Osteocyte (in vitro differentiated cells): ENCODE measurements at regions not wholly inside any gene's neighbourhood (a gene's known extent, or its start where the extent isn't known, plus 50 kb on each side); places are given as distances from the start of the nearest gene placed in this dataset.
"Not testable (repeated sequence)": the region's sequence is repeated elsewhere in the genome, so short reads cannot be mapped to it uniquely, and the experiment has no call there.

Source experiments
- DNase-seq: peaks from one replicate; pipeline ENCODE4 v3.0.0; 2021; ENCODE audit warnings: mixed read lengths; ENCODE audit not compliant: unreplicated experiment; ENCODE audit errors: extremely low spot score
- H3K27ac Mint-ChIP-seq: one replicate; pipeline ENCODE4 v1.8.0; 2021; ENCODE audit warnings: mild to moderate bottlenecking, mixed read lengths; ENCODE audit not compliant: unreplicated experiment
- H3K27me3 Mint-ChIP-seq: one replicate; pipeline ENCODE4 v1.8.0; 2021; ENCODE audit warnings: mixed read lengths; ENCODE audit not compliant: unreplicated experiment
- H3K36me3 Mint-ChIP-seq: one replicate; pipeline ENCODE4 v1.8.0; 2021; ENCODE audit warnings: mixed read lengths; ENCODE audit not compliant: unreplicated experiment
- H3K4me1 Mint-ChIP-seq: one replicate; pipeline ENCODE4 v1.8.0; 2021; ENCODE audit warnings: mixed read lengths; ENCODE audit not compliant: unreplicated experiment
- H3K4me3 Mint-ChIP-seq: one replicate; pipeline ENCODE4 v1.8.0; 2021; ENCODE audit warnings: mild to moderate bottlenecking, moderate library complexity, mixed read lengths; ENCODE audit not compliant: unreplicated experiment
- H3K9me3 Mint-ChIP-seq: one replicate; pipeline ENCODE4 v1.8.0; 2021; ENCODE audit warnings: mixed read lengths; ENCODE audit not compliant: unreplicated experiment
- CTCF ChIP-seq: fragments of 200-600 bp; sonication (generic); IDR thresholded peaks from 2 replicates; pipeline ENCODE4 v1.5.0; 2021; ENCODE audit warnings: antibody characterized with exemption, mild to moderate bottlenecking, moderate library complexity

GRCh38 chr3:176619833-176620232, 577.4 kb downstream of the TBL1XR1 start:
- Mint-ChIP-seq H3K4me1 (no peaks in the 10 kb centered on the region), H3K27ac (no peak overlapping the region), H3K36me3 (no peaks in the 10 kb centered on the region), H3K4me3 (no peak overlapping the region), H3K27me3 (peaks cover 5% of the 10 kb centered on the region), H3K9me3 (no peaks in the 10 kb centered on the region)
- no peak for TF ChIP-seq CTCF
- DNase-seq, result no peak

- DNase-seq, result no peak
- Mint-ChIP-seq H3K27ac (no peak overlapping the region), H3K27me3 (peaks cover 5% of the 10 kb centered on the region), H3K4me1 (no peaks in the 10 kb centered on the region), H3K9me3 (no peaks in the 10 kb centered on the region), H3K36me3 (no peaks in the 10 kb centered on the region), H3K4me3 (no peak overlapping the region)
- TF ChIP-seq CTCF, result no peak
Measured at GRCh38 chr3:176615826-176616225, 581.5 kb downstream of the TBL1XR1 start.

GRCh38 chr3:176611703-176612102, 585.6 kb downstream of the TBL1XR1 start:
- Mint-ChIP-seq H3K4me3 (no peak overlapping the region), H3K9me3 (no peaks in the 10 kb centered on the region), H3K27me3 (no peaks in the 10 kb centered on the region), H3K27ac (no peak overlapping the region), H3K36me3 (no peaks in the 10 kb centered on the region), H3K4me1 (no peaks in the 10 kb centered on the region)
- no peak for DNase-seq
- no peak for TF ChIP-seq CTCF

- Mint-ChIP-seq H3K36me3 (no peaks in the 10 kb centered on the region), H3K9me3 (no peaks in the 10 kb centered on the region), H3K4me3 (no peak overlapping the region), H3K27ac (no peak overlapping the region), H3K4me1 (no peaks in the 10 kb centered on the region), H3K27me3 (no peaks in the 10 kb centered on the region)
- TF ChIP-seq CTCF, result no peak
- no peak for DNase-seq
Measured at GRCh38 chr3:176609361-176609760, 587.9 kb downstream of the TBL1XR1 start.

GRCh38 chr3:176605553-176605952, 591.7 kb downstream of the TBL1XR1 start:
- H3K4me3 Mint-ChIP-seq, H3K9me3 Mint-ChIP-seq, H3K4me1 Mint-ChIP-seq, DNase-seq, H3K27ac Mint-ChIP-seq, H3K36me3 Mint-ChIP-seq: not testable (repeated sequence)
- H3K27me3 Mint-ChIP-seq, result peaks cover 11% of the 10 kb centered on the region

- Mint-ChIP-seq H3K4me1 (no peaks in the 10 kb centered on the region), H3K36me3 (no peaks in the 10 kb centered on the region), H3K9me3 (no peaks in the 10 kb centered on the region), H3K27ac (no peak overlapping the region), H3K27me3 (peaks cover 6% of the 10 kb centered on the region), H3K4me3 (no peak overlapping the region)
- DNase-seq, result no peak
- no peak for TF ChIP-seq CTCF
Measured at GRCh38 chr3:176595307-176595706, 602.0 kb downstream of the TBL1XR1 start.
